ENCODE measurements at regions not wholly inside any gene's neighbourhood (a gene's known extent, or its start where the extent isn't known, plus 50 kb on each side); places are given as distances from the start of the nearest gene placed in this dataset.
A peak's percentile ranks its signal among the peaks of the same experiment; 100 is the strongest.
"Not testable (repeated sequence)": the region's sequence is repeated elsewhere in the genome, so short reads cannot be mapped to it uniquely, and the experiment has no call there.

DNA sequence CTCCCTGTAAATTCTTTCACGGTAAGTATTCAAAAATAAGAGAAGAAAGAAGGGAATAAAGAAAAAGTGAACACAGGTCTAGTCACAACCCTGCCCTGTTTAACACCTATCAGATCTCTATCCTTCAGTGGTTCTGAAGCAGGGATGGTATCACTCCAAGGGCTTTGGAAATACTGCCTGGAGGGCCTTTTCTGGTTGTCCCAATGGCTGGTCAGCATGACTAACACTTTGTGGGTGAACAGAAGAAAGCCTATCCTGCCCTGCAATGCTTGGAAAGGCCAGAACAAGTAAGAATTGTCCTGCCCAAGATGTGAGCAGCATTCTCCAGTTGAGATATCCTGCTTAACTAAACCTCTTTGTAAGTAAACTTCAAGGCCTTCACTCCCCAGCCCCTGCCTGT is 124.9 kb downstream of the TMEM167A start:
- no peak for DNase-seq

DNA sequence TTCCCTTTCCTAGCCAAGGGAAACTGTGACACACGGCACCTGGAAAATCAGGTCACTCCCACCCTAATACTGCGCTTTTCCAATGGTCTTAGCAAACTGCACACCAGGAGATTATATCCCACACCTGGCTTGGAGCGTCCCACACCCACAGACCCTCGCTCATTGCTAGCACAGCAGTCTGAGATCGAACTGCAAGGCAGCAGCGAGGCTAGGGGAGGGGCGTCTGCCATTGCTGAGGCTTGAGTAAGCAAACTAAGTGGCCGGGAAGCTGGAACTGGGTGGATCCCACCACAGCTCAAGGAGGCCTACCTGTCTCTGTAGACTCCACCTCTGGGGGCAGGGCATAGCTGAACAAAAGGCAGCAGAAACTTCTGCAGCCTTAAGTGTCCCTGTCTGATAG is 132.9 kb downstream of the TMEM167A start:
- DNase-seq = not testable (repeated sequence)

DNA sequence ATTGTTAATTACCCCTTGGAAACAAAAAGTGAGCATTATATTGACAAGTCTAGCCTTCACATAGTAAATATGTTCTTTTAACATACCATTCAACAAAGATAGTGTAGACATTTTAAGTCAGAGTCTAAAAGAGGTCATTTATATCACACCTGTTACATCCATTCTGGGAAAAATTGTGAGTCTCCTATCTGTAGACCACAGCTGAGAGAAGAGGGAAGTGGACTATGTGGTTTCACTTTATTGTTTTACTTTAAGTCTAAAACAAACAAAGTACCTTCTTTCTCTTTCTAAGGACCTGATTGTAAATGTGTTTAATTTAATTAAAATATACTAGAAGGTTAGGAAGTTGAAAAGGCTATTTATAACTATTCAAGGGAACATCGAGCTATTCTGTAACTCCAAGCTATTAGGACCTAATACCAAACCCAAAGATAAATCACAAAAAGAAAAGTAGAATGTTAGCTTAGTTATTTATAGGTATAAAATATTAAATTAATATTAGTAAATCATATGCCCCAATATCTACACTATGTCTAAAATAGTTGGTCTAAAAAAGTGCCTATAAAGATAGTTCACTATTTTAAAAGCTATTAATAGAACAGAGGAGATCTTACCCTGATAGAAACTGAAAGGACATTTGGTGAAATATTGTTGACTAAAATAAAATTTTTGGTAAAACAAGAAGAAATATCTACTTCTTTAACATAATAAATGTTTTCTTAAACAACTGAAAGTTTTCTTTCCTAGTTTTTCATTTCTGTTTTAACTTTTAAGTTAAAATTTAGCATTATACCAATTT is 134.9 kb downstream of the TMEM167A start:
- no peak for DNase-seq

DNA sequence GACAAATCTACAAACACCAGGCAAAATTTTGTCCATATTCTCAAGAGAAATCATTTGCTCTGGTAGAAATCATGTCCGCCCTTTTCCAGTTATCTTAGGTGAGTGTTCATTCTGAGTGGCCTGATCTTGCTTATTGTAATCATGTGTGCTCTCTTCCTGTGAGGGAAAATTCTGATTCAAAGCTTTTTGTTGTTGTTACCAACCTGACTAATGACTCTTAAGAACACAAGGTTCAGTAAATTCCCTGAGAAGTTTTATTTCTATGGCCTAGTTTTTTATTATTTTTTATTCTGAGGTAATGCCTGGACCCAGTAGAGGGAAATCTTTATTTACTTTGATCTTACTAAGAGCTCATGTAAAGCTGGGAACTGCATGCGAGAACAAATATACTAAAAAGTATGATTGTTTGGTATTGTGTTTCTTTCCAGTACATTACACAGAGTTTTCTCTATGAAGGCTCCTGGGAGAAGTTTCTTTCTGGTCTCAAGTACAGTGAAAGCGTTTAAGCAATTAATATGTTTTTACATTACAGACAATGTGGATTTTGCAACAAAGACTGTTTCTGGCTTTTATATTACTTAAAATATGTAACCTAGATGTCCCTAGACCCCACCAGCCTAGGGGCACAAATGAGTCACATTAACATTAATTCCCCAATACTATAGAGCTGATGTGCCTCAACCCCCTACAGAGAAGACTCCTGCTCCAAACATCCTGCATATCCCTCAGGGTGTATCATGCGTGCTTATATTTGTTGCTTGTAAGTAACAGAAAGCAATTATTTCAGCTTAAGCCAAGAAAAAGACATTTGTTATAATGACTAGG is 138.1 kb downstream of the TMEM167A start:
- no peak for DNase-seq

DNA sequence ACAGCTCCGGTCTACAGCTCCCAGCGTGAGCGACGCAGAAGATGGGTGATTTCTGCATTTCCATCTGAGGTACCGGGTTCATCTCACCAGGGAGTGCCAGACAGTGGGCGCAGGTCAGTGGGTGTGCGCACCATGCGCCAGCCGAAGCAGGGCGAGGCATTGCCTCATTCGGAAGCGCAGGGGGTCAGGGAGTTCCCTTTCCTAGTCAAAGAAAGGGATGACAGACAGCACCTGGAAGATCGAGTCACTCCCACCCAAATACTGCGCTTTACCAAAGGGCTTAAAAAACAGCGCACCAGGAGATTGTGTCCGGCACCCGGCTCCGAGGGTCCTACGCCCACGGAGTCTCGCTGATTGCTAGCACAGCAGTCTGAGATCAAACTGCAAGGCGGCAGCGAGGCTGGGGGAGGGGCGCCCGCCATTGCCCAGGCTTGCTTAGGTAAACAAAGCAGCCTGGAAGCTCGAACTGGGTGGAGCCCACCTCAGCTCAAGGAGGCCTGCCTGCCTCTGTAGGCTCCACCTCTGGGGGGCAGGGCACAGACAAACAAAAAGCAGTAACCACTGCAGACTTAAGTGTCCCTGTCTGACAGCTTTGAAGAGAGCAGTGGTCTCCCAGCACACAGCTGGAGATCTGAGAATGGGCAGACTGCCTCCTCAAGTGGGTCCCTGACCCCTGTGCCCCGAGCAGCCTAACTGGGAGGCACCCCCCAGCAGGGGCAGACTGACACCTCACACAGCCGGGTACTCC is 144.5 kb downstream of the TMEM167A start:
- DNase-seq = not testable (repeated sequence)

DNA sequence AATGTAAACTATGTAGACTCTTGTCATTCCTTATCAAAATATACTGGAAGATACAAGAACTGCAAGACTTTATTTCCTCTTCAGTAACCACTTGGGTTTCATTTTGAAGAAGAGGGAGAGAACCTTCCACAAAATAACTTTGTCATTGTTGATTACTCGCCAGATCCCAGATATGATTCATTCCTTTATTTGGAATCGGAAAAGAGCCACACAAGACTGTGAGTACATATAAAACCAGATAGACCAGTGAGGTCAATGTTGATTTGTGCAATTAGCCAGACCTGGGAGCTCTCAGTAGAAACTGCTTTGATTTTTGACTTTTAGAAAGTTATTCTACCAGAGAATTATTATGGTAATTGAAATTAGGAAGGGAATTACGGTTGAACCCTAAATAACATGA is 146.1 kb downstream of the TMEM167A start:
- DNase-seq = no peak

DNA sequence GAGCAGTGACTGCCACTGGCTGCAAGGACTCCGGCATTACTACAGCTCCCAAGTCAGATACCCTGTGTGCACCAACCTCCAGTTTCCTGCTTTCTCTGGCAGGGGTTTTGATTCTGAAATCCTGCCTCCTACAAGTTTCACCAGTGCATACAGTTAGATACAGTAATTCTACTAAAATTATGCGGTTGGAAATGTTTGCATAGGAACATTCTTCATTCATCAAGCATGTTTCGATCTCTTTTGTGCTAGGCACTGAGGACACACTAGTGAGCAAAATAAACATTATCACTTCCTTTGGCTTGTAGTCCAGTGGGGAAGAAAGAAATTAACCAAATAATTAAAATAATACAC is 152.2 kb downstream of the TMEM167A start:
- DNase-seq = no peak

DNA sequence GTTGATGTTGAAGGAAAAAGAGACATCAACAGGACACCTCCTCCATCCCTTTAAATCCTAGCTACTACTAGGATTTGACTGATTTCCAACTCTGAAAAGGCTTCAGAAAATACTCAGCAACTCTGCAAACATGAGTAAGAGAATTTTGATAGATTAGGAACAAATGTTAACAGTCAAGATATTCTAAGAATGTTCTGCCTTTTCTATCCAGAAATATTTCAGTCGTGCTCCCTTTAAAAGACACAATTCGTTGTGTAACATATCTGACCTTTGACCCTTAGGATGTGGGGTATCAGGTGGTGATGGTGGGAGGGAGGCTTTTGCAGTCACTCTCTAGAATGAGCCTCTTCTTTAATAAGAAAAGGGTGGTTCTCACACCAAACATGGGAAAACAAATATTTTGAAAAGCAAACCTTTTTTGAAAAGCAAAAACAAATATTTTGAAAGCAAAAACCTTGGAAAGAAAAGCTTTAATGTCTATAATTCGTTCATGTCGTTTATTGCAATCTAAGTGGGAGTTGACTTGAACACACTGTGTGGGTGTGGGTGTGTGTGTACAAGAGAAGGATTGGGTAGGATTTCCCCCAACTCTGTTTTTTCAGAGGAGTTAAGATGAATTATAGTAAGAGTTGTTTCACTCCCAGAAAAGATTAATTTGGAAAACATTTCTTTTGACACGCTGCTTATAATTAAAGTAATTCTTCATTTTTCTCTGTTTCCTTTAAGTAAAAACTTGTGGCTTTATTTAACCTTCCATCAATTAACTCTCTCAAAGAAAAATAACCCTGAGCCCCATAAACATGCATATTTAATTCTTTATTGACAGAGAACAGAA is 152.8 kb downstream of the TMEM167A start:
- no peak for DNase-seq

DNA sequence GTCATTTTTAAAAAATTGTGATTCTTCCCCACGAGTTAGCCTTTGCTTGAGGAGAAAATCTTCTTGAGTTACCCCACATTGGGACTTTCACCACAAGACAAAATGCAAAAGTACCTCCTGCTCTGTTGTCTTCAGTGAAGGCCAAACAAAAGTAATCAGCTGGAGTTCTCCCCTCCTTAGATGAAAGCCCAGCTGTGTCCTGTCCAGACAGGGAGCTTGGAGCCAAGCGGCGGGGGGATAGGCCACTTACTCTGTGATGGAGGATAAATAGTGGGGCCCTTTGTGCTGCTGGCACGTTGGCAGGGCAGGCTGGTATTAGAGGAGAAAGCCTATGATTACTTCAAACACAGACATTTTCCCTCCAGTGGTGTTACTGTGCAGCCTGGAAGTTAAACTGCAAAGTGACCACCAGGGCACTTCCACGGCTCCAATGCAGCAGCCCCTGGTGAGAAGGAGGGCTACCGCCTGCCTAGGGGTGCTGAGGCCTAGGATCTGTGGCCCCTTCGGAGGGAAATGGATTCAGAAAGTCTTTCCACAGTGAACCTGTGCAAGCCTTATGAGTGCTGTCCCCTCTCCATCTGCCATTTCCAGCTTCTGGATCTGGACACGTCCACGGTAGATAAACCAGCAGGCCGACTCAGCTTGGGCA is 155.0 kb downstream of the TMEM167A start:
- DNase-seq = no peak

DNA sequence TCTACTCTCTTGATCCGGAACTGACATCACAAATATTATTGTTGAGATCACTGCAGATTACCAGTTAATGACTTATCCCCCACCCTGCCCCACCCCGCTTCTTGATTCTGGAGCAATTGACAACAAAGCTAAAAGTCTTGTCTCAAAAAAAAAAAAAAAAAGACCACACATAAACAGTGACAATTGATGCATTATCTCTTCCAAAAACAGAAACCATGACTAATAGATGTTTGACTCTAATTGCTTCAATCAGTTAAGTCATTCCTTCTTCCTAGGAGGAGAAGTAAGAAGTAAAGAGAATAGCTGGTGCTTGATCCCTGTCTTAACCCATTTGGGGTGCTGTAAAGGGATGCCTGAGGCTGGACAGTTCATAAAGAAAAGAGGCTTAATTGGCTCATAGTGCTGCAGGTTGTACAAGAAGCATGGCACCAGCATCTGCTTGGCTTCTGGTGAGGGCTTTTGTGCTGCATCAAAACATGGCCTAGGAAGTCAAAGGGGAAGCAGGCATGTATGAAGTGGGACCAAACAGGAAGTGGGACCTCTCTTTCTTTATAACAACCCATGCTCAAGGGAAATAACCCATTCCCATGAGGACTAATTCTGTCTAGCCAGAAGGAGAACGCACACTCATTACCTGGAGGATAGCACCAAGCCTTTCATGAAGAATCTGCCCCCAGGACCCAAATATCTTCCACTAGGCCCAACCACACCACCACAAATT is 158.7 kb downstream of the TMEM167A start:
- no peak for DNase-seq

DNA sequence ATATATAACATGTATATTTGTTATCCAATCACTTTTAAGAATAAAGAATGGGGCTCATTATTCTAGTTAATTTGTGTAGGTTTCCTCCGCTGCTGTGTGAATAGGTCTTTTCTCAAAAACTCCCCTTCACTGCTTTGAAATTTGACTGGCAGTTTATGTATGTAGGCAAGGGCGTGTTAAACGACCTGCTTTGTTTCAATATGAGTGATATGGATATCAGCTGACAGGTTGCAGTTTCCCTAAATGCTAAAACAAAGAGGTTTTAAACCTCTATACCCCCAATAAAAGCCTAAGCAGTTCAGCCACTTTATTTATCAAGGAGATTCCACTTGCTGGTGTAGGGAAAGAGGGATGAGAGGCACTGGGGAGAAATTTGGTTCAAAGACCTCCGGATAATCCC is 159.6 kb downstream of the TMEM167A start:
- no peak for DNase-seq

DNA sequence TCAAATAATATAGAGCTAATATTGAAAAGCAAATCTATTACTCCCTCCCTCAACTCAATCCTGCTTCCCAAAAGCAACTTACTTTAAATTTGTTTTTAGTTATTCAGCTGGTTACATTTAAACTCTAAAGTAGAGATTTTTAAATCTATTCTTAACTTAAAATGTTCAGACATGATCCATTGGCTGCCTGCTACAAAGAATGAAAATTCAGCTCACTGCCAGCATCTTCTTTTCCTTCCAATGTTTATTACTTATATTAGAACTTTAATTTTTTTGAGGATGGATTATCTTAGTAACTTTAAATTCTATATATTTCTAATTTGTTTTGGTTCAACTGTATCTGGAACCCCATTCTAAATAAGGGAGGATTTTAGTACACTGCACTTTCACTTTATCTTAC is 163.2 kb downstream of the TMEM167A start:
- DNase-seq = no peak

DNA sequence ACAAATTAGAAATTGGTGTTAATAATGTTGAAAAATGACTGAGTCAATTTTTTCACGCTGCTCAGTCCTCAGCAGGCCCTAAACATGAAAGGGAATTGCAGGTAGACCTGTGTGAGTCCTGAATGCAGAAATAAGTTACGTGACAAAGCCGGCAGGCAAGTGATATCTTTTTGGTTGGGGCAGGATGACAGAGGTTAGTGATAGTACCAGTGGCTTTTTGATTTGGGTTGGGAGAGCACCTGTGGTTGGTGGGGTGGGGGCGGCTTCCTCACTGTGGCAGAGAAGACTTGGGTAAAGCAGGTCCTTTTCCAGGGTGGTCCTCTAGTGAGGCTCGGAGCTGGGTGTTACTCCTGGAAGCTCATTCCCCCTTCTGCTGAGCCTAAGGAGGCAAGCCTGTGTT is 164.7 kb downstream of the TMEM167A start:
- no peak for DNase-seq

DNA sequence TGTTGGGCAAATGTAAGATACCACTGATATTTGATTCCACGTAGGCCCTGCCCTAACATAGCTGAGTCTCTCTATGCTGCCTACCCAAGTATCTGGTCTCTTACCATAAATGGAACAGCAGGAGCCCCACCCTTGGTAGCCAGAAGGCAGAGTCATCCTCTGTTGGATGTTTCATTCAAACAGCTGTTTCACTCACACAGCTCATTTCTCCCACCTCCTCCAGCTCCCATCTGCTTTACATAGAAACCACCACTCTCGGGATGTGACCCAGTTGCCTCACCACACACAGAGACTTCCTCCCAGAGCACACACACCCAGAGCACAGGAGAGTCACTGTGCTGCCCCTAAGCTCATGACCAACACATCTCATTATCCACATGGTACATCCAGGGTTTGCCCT is 165.3 kb downstream of the TMEM167A start:
- DNase-seq = no peak

DNA sequence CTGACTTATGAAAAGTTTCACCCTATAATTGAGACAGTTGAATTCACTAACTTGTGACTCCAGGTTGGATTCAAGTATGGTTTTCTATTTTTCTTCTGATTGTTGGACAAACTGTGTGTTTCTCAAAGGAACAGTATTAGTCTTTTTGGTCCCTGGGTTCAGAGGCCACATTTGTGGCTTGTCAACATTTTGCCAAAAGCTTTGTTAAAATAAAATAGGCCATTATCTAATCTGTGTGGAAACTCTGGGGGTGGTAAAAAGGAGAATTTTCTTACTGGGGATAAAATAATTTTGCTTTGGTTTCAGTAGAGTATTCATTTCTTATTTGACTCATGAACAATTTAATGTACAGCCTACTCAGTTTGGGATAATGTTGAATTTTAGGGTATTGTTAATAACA is 166.3 kb downstream of the TMEM167A start:
- no peak for DNase-seq

DNA sequence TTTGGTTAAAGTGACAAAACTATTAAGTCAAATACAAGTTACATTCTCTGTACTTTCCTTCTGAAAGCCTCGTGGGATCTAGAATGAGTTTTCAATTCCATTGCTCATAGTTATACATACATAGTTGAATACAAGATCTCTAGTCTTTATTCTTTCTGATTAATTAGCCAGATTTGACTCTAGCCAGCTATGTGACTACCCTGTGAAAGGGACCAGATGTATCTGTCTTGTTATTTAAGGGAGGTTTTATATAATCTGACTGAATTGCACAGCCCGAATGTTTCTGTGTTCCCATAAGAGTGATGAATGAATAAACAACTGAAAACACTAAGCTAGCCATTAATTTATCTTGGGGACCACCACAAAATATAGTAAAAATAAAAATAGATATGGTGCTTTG is 166.7 kb downstream of the TMEM167A start:
- no peak for DNase-seq

DNA sequence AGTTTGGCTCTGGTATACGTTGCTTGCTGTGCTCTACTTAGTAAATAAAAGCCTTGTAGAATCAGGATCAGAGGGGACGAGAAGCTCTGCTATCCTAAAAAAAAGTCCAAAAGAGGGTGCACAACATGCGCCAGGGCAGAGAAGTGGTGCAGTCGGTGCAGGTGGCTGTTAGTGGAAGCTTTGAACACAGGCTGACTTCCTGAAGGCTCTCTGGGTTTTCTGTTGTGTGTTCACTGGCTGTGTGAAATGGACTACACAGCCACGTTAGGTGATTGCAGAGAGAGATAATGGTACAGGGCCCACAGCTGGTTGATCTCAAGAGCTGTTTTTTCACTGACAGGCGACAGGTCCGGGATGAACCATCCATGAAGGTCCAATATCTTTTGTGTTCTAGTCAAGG is 167.4 kb downstream of the TMEM167A start:
- DNase-seq = no peak

DNA sequence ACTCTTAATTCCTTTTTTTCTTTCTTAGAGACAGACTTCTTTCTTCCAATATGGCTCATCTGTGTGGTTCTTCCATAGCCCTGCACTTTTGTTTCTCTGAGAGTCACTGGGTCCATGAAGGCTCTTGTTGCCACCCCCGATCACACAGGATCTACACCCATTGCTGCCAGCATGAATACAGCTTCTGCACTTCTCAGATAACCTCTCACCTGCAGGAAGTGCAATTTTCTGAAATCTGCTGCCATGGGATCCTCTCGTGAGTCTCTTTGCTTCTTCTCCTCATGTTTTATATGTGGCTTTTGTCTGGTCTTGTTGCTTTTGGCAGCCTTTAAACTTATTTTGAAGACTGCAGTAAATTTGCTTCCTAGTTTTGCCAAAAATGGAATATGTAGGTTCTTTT is 171.2 kb downstream of the TMEM167A start:
- no peak for DNase-seq

DNA sequence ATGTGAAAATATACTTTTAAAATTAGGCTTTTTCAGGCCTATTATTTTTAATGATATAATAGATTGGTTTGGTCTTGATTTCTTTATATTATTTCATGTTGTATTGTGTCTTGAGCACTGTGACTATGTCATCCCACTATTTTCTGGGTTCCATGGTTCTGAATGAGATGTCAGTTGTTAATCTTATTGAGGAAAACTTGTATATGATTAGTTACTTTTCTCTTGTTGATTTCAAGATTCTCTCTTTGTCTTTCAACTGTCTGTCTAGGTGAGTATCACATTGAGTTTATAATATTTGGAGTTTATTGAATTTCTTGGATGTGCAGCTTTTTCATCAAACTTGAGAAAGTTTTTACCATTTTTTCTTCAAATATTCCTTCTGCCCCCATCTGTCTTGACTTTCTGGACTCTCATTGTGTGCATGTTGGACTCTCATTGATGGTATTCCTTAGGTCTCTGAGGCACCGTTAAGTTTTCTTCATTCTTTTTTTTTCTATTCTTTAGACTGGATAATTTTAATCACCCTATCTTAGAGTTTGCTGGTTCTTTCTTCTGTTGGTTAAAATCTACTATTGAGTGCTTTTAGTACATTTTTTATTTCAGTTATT is 175.8 kb downstream of the TMEM167A start:
- no peak for DNase-seq

DNA sequence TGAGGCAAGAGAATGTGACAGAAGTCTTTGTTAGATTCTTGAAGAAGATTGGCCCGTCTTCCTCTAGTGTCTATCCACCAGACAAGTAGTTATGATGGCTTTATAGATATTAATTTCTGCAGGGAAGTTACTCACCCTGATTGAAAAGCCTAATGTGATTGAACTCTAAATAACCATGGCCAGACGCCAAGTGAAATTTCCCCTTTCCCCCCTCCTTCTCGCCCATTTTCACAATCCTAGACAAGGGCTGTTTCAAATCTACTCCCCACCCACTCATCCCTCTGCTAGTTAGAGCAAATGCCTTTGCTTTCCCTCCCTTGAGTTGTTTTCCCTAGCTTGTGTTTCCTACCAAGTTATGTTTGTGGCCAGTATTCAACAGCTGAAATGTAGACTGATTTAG is 182.5 kb downstream of the TMEM167A start:
- DNase-seq = peak; percentile 7 to 38

DNA sequence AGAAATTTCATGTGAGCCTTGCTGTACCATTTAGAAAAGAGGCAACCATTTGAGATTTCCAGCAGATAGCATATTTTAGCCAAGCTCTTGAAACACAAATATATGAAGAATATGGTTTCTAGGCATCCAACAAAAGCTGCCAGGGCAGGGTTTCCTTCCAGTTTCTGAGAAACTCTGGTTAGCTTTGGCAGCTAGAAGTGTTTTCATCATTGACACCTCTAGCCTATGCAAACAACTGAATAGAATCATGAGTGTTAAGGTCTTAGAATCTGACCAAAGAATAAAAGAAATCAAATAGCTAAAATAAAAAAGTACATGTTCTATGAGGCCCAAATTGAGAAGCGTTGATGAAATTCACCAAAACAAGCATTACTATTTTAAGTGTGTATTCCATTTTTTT is 188.1 kb downstream of the TMEM167A start:
- no peak for DNase-seq
